Breast epithelium (tissue), 3 donors: ENCODE measurements at regions not wholly inside any gene's neighbourhood (a gene's known extent, or its start where the extent isn't known, plus 50 kb on each side); places are given as distances from the start of the nearest gene placed in this dataset.

Experiments
- CTCF ChIP-seq, 3 donors: fragments of 450-650 bp; IDR thresholded peaks; one replicate each; pipeline ENCODE4 v1.5.1; 2016 to 2017; ENCODE audit warnings: antibody characterized with exemption in 3 of 3, mild to moderate bottlenecking in 3 of 3, moderate library complexity in 3 of 3
- POLR2A ChIP-seq: fragments of 450-650 bp; IDR thresholded peaks from one replicate; pipeline ENCODE4 v1.6.1; 2016; ENCODE audit warnings: antibody characterized with exemption, mild to moderate bottlenecking, moderate library complexity
- POLR2AphosphoS5 ChIP-seq, 3 donors: sonication (generic); formaldehyde crosslinking; IDR thresholded peaks; one replicate each; pipeline ENCODE4 v1.6.1; 2017; ENCODE audit warnings: antibody characterized with exemption in 3 of 3

- TF ChIP-seq CTCF (IDR thresholded peaks at IDR 0.05) (no peak), POLR2A (no peak), POLR2AphosphoS5 (IDR thresholded peaks at IDR 0.05) (no peak)
These were observed 358.1 kb upstream of the PIK3R1 start for GRCh38 chr5:67857502-67857901.
